ENCODE measurements at regions not wholly inside any gene's neighbourhood (a gene's known extent, or its start where the extent isn't known, plus 50 kb on each side); places are given as distances from the start of the nearest gene placed in this dataset.

DNA sequence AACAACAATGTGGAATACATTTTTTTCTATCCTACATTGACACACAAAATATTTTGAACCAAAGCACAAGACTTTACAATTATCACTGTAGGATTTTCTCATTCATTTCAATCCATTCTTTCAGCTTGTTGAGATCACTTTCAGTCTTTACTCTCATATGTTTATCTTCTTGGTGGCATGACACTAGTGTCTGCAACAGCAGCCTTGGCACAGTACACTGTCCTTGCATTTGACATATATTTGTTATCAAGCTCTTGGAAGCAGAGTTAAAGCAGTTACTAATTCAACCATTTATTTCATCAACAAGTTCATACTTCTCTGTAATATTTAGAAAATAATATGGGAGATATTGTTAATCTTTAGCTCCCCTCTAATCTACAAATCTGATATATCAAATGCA, 922.4 kb upstream of the ADGRL2 start:
- TF ChIP-seq, protein P1, sequence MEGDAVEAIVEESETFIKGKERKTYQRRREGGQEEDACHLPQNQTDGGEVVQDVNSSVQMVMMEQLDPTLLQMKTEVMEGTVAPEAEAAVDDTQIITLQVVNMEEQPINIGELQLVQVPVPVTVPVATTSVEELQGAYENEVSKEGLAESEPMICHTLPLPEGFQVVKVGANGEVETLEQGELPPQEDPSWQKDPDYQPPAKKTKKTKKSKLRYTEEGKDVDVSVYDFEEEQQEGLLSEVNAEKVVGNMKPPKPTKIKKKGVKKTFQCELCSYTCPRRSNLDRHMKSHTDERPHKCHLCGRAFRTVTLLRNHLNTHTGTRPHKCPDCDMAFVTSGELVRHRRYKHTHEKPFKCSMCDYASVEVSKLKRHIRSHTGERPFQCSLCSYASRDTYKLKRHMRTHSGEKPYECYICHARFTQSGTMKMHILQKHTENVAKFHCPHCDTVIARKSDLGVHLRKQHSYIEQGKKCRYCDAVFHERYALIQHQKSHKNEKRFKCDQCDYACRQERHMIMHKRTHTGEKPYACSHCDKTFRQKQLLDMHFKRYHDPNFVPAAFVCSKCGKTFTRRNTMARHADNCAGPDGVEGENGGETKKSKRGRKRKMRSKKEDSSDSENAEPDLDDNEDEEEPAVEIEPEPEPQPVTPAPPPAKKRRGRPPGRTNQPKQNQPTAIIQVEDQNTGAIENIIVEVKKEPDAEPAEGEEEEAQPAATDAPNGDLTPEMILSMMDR (IDR thresholded peaks at IDR 0.05; ENCODE audit: low read length): no peak
- no peak for TF ChIP-seq EZH2phosphoT487 (IDR thresholded peaks at IDR 0.05; ENCODE audit: low read length)

Measured in MM.1S (cell line).